Astrocyte (in vitro differentiated cells and primary cell): ENCODE measurements at regions not wholly inside any gene's neighbourhood (a gene's known extent, or its start where the extent isn't known, plus 50 kb on each side); places are given as distances from the start of the nearest gene placed in this dataset.

Source experiments
- DNase-seq: peaks from one replicate; pipeline ENCODE4 v3.0.0-alpha.2; 2010; ENCODE audit warnings: low read depth
- FAIRE-seq: peaks from 2 replicates; lab custom pipeline; 2011; peaks lifted over from hg19 to GRCh38; lab: Jason Lieb, UNC
- H2AFZ ChIP-seq: 2 replicates; pipeline ENCODE4 v1.6.0; 2012; ENCODE audit warnings: low read depth, low read length, inconsistent platforms
- H3K27ac ChIP-seq: 2 replicates; pipeline ENCODE4 v1.5.1; 2011; ENCODE audit warnings: low read depth, low read length, inconsistent platforms
- H3K27me3 ChIP-seq: 2 replicates; pipeline ENCODE4 v1.6.0; 2011; ENCODE audit warnings: low read length, inconsistent platforms; ENCODE audit not compliant: insufficient read depth
- H3K36me3 ChIP-seq: 2 replicates; pipeline ENCODE4 v1.5.1; 2011; ENCODE audit warnings: low read length, inconsistent platforms; ENCODE audit not compliant: insufficient read depth
- H3K4me1 ChIP-seq: 2 replicates; pipeline ENCODE4 v1.5.1; 2011; ENCODE audit warnings: low read length, inconsistent platforms; ENCODE audit not compliant: insufficient read depth
- H3K4me2 ChIP-seq: 2 replicates; pipeline ENCODE4 v1.6.0; 2012; ENCODE audit warnings: low read length, inconsistent platforms
- H3K4me3 ChIP-seq: 2 replicates; pipeline ENCODE4 v1.5.1; 2011; ENCODE audit warnings: low read depth, mild to moderate bottlenecking, low read length, inconsistent platforms; ENCODE audit not compliant: insufficient read depth
- H3K79me2 ChIP-seq: 2 replicates; pipeline ENCODE4 v1.6.0; 2012; ENCODE audit warnings: mild to moderate bottlenecking, low read length, inconsistent platforms; ENCODE audit not compliant: insufficient read depth
- H3K9ac ChIP-seq: 2 replicates; pipeline ENCODE4 v1.6.0; 2012; ENCODE audit warnings: mild to moderate bottlenecking, low read length, inconsistent platforms
- H3K9me3 ChIP-seq: 2 replicates; pipeline ENCODE4 v1.5.1; 2012; ENCODE audit warnings: low read depth, mild to moderate bottlenecking, low read length, inconsistent platforms; ENCODE audit not compliant: insufficient read depth
- H4K20me1 ChIP-seq: 2 replicates; pipeline ENCODE4 v1.6.0; 2012; ENCODE audit warnings: low read length, inconsistent platforms; ENCODE audit not compliant: insufficient read depth
- H3K27ac Mint-ChIP-seq: one replicate; pipeline ENCODE4 v1.8.0; 2021; ENCODE audit warnings: mild to moderate bottlenecking, mixed read lengths; ENCODE audit not compliant: unreplicated experiment
- H3K27me3 Mint-ChIP-seq: one replicate; pipeline ENCODE4 v1.8.0; 2021; ENCODE audit warnings: low read depth, mixed read lengths; ENCODE audit not compliant: unreplicated experiment
- H3K36me3 Mint-ChIP-seq: one replicate; pipeline ENCODE4 v1.8.0; 2021; ENCODE audit warnings: low read depth, mixed read lengths; ENCODE audit not compliant: unreplicated experiment
- H3K4me1 Mint-ChIP-seq: one replicate; pipeline ENCODE4 v1.8.0; 2021; ENCODE audit warnings: low read depth, mixed read lengths; ENCODE audit not compliant: unreplicated experiment
- H3K4me3 Mint-ChIP-seq: one replicate; pipeline ENCODE4 v1.8.0; 2021; ENCODE audit warnings: mild to moderate bottlenecking, moderate library complexity, mixed read lengths; ENCODE audit not compliant: unreplicated experiment
- H3K9me3 Mint-ChIP-seq: one replicate; pipeline ENCODE4 v1.8.0; 2021; ENCODE audit warnings: mild to moderate bottlenecking, mixed read lengths; ENCODE audit not compliant: unreplicated experiment
- EZH2 ChIP-seq: IDR thresholded peaks from 2 replicates; pipeline ENCODE4 v1.6.1; 2012; ENCODE audit warnings: mild to moderate bottlenecking, low read length, inconsistent platforms; ENCODE audit not compliant: insufficient read depth
- TF ChIP-seq, protein P1 (sequence below): IDR thresholded peaks from 2 replicates; pipeline ENCODE4 v1.5.1; 2011; ENCODE audit warnings: low read depth, mild to moderate bottlenecking, inconsistent platforms, low read length, moderate library complexity; ENCODE audit not compliant: insufficient read depth

DNA sequence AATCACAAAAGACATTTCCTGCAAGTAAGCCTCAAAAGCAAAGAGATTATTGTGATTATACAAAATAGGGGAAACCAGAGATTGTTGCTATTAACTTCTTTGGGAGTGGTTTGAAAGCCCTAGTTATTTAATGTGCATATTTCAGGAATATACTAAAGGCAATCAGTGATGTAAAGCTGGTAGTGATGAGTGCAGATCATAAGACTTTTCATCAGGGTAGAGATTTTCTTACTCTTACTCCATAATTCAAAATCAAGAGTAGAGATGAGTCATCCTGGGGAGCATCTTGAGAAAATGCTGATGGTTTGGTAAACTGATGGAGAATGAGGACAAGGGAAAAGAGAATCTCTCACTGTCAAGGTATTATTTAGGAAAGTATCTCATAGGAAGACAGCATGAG lies 309.5 kb downstream of the FBXO15 start:
- H3K27ac ChIP-seq: no peak overlapping the region
- H3K9me3 ChIP-seq: no peaks in the 10 kb centered on the region
- peaks cover under 1% of the 10 kb centered on the region for H3K27me3 ChIP-seq
- TF ChIP-seq, protein P1, sequence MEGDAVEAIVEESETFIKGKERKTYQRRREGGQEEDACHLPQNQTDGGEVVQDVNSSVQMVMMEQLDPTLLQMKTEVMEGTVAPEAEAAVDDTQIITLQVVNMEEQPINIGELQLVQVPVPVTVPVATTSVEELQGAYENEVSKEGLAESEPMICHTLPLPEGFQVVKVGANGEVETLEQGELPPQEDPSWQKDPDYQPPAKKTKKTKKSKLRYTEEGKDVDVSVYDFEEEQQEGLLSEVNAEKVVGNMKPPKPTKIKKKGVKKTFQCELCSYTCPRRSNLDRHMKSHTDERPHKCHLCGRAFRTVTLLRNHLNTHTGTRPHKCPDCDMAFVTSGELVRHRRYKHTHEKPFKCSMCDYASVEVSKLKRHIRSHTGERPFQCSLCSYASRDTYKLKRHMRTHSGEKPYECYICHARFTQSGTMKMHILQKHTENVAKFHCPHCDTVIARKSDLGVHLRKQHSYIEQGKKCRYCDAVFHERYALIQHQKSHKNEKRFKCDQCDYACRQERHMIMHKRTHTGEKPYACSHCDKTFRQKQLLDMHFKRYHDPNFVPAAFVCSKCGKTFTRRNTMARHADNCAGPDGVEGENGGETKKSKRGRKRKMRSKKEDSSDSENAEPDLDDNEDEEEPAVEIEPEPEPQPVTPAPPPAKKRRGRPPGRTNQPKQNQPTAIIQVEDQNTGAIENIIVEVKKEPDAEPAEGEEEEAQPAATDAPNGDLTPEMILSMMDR: no peak
- no peak for TF ChIP-seq EZH2
- Mint-ChIP-seq H3K36me3 (no peaks in the 10 kb centered on the region), H3K4me1 (peaks cover 8% of the 10 kb centered on the region), H3K27me3 (peaks cover 3% of the 10 kb centered on the region), H3K27ac (no peak overlapping the region), H3K4me3 (no peak overlapping the region), H3K9me3 (peaks cover 4% of the 10 kb centered on the region)
- H2AFZ ChIP-seq: no peak overlapping the region
- H3K4me2 ChIP-seq: no peak overlapping the region
- DNase-seq: no peak
- H4K20me1 ChIP-seq: no peaks in the 10 kb centered on the region
- no peak for FAIRE-seq
- no peak overlapping the region for H3K9ac ChIP-seq
- H3K4me1 ChIP-seq: no peaks in the 10 kb centered on the region
- H3K4me3 ChIP-seq: no peak overlapping the region
- no peaks in the 10 kb centered on the region for H3K36me3 ChIP-seq
- H3K79me2 ChIP-seq: no peaks in the 10 kb centered on the region

DNA sequence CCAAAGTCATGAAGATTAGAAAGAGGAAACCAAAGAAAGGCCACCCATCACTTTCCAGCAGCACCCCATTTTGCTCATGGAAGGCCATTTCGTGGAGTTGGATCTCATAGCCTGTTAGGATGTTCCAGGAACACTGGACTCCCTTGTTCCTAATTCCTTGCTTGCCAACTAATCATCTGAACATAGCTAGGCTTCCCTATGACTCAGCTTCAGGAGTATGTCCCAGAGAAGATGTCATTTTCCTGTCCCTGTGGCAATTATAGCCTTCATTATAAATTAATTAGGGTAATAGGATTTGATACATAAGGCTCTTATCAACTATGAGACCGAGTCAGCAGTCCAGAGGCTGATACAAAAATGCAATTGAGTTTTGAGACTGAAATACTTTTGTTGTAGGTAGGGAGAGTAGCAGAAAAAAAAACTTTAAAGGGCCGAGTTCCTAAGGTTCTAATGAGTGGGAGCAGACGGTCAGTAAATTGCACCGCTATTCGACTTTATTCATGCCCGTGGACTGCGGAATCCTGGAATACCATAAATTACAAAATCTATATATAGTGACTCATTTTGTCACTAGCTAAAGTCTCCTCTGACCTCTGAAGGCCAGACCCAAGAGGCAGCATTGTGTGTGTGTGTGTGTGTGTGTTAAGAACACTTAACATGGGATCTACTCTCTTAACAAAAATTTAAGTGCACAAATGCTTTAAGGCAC lies 311.8 kb downstream of the FBXO15 start:
- no peak overlapping the region for H3K27ac ChIP-seq
- H2AFZ ChIP-seq: no peak overlapping the region
- H3K4me2 ChIP-seq: no peak overlapping the region
- no peaks in the 10 kb centered on the region for H3K79me2 ChIP-seq
- H4K20me1 ChIP-seq: no peaks in the 10 kb centered on the region
- H3K27me3 Mint-ChIP-seq: peaks cover 9% of the 10 kb centered on the region
- no peak for FAIRE-seq
- peaks cover 5% of the 10 kb centered on the region for H3K4me1 Mint-ChIP-seq
- TF ChIP-seq, protein P1: no peak
- no peak for TF ChIP-seq EZH2
- no peak overlapping the region for H3K27ac Mint-ChIP-seq
- peaks cover 8% of the 10 kb centered on the region for H3K9me3 Mint-ChIP-seq
- H3K4me3 ChIP-seq: no peak overlapping the region
- DNase-seq: peak; percentile 7
- no peak overlapping the region for H3K4me3 Mint-ChIP-seq
- H3K36me3 ChIP-seq: no peaks in the 10 kb centered on the region
- no peak overlapping the region for H3K9ac ChIP-seq
- no peaks in the 10 kb centered on the region for H3K9me3 ChIP-seq
- peaks cover 2% of the 10 kb centered on the region for H3K36me3 Mint-ChIP-seq
- no peaks in the 10 kb centered on the region for H3K27me3 ChIP-seq
- H3K4me1 ChIP-seq: no peaks in the 10 kb centered on the region

DNA sequence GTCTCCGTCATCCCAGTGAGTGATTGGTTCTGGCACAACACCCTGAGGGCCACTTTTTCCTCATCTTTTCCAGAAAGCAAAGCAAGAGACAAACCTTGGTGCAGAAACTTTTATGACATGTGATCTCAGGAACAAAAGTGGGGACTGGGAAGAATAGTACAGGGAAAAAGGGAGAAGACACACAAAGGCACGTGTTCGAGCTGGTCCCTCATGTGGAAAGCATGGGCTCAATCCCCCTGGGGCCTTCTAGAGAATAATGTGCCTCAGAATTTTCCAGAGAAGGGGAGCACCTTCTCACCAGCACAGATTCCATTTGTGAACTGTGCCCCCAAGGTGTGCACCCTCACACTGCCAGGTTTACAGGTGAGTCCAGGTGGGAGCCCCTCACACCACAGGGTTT lies 312.6 kb downstream of the FBXO15 start:
- H3K4me1 Mint-ChIP-seq: peaks cover 5% of the 10 kb centered on the region
- TF ChIP-seq, protein P1: no peak
- TF ChIP-seq EZH2: no peak
- no peaks in the 10 kb centered on the region for H3K4me1 ChIP-seq
- H3K79me2 ChIP-seq: no peaks in the 10 kb centered on the region
- no peak overlapping the region for H3K27ac ChIP-seq
- no peaks in the 10 kb centered on the region for H4K20me1 ChIP-seq
- no peaks in the 10 kb centered on the region for H3K27me3 ChIP-seq
- H3K4me2 ChIP-seq: no peak overlapping the region
- no peaks in the 10 kb centered on the region for H3K9me3 ChIP-seq
- no peaks in the 10 kb centered on the region for H3K36me3 ChIP-seq
- no peak overlapping the region for H3K4me3 Mint-ChIP-seq
- H3K4me3 ChIP-seq: no peak overlapping the region
- peaks cover 9% of the 10 kb centered on the region for H3K27me3 Mint-ChIP-seq
- peaks cover 2% of the 10 kb centered on the region for H3K36me3 Mint-ChIP-seq
- FAIRE-seq (no peak), DNase-seq (no peak)
- H3K27ac Mint-ChIP-seq: no peak overlapping the region
- no peak overlapping the region for H2AFZ ChIP-seq
- peaks cover 8% of the 10 kb centered on the region for H3K9me3 Mint-ChIP-seq
- no peak overlapping the region for H3K9ac ChIP-seq
